Panc1 (cell line): ENCODE measurements at regions not wholly inside any gene's neighbourhood (a gene's known extent, or its start where the extent isn't known, plus 50 kb on each side); places are given as distances from the start of the nearest gene placed in this dataset.

Source experiments
- ATAC-seq: fragments of 200-7000 bp; cut with Tn5 transposase; 2 replicates; pipeline ENCODE4 v1.9.1; 2020; ENCODE audit warnings: mild to moderate bottlenecking, moderate library complexity
- BruUV-seq: library from RNA; stranded (reverse); fragments of 400-500 nt; replicated peaks from 2 replicates; lab custom pipeline; 2021; lab: Mats Ljungman, UMichigan
- CTCF ChIA-PET: fragments of 300-600 bp; sonication (Branson Sonifier 250); formaldehyde crosslinking; loops from one replicate; lab custom pipeline; 2022; ENCODE audit warnings: antibody characterized with exemption; lab: Charles Lee
- POLR2A ChIA-PET: fragments of 300-600 bp; sonication (Branson Sonifier 250); formaldehyde crosslinking; loops from one replicate; lab custom pipeline; 2022; ENCODE audit warnings: antibody characterized with exemption; lab: Charles Lee
- DNase-seq: peaks from one replicate; pipeline ENCODE4 v3.0.0-alpha.2; 2010; ENCODE audit warnings: low read depth, low spot score
- H3K27ac ChIP-seq: 2 replicates; pipeline ENCODE4 v1.5.1; 2011; ENCODE audit warnings: mild to moderate bottlenecking, low read length, inconsistent platforms
- H3K27me3 ChIP-seq: fragments of 200-500 bp; sonication (Bioruptor generic); 2 replicates; pipeline ENCODE4 v1.6.0; 2014; ENCODE audit warnings: low read length, inconsistent platforms; ENCODE audit not compliant: control insufficient read depth, insufficient read depth
- H3K36me3 ChIP-seq: fragments of 200-500 bp; sonication (Bioruptor generic); 2 replicates; pipeline ENCODE4 v1.5.1; 2014; ENCODE audit warnings: inconsistent platforms, mild to moderate bottlenecking, low read length, moderate library complexity; ENCODE audit not compliant: control insufficient read depth, insufficient read depth
- H3K4me1 ChIP-seq: 2 replicates; pipeline ENCODE4 v1.5.1; 2011; ENCODE audit warnings: inconsistent platforms, mild to moderate bottlenecking, low read length, moderate library complexity; ENCODE audit not compliant: control insufficient read depth, insufficient read depth
- H3K4me3 ChIP-seq, 2 experiments: 2 replicates each; pipeline ENCODE4 v1.5.1; 2011 to 2012; ENCODE audit warnings: low read depth in 2 of 2, low read length in 2 of 2, mild to moderate bottlenecking in 2 of 2, inconsistent platforms in 1 of 2, moderate library complexity in 1 of 2
- H3K9me3 ChIP-seq: fragments of 200-500 bp; sonication (Bioruptor generic); 2 replicates; pipeline ENCODE4 v1.5.1; 2014; ENCODE audit warnings: low read depth, mild to moderate bottlenecking, inconsistent platforms, low read length, moderate library complexity; ENCODE audit not compliant: control insufficient read depth, insufficient read depth
- CTCF ChIP-seq: fragments of 450-650 bp; IDR thresholded peaks from 2 replicates; pipeline ENCODE4 v1.5.1; 2017; ENCODE audit warnings: mild to moderate bottlenecking
- POLR2AphosphoS5 ChIP-seq: IDR thresholded peaks from 2 replicates; pipeline ENCODE4 v1.6.1; 2012; ENCODE audit warnings: mild to moderate bottlenecking, low read depth, low read length, moderate library complexity
- REST ChIP-seq, 2 experiments: IDR thresholded peaks; 2 replicates each; pipeline ENCODE4 v1.6.1; 2011 to 2012; ENCODE audit warnings: low read depth in 2 of 2, control low read depth in 1 of 2, low read length in 1 of 2, mild to moderate bottlenecking in 1 of 2, moderate library complexity in 1 of 2; ENCODE audit not compliant: insufficient read depth in 1 of 2
- SIN3A ChIP-seq: IDR thresholded peaks from 2 replicates; pipeline ENCODE4 v1.6.1; 2012; ENCODE audit warnings: low read depth, mild to moderate bottlenecking, low read length, moderate library complexity, borderline replicate concordance; ENCODE audit not compliant: insufficient read depth
- TCF7L2 ChIP-seq: IDR thresholded peaks from 2 replicates; pipeline ENCODE4 v1.6.1; 2011; ENCODE audit warnings: mild to moderate bottlenecking, low read depth, low read length, inconsistent platforms
- in situ Hi-C: cut with HindIII; loops from 2 replicates; pipeline ENCODE4 v1.10.0; 2016; ENCODE audit warnings: low sequenced_read_pairs, low pct_unique_long_range_greater_than_20kb
- intact Hi-C: fragments of 100-400 bp; cut with micrococcal nuclease; formaldehyde crosslinking; loops from one replicate; pipeline ENCODE4 v1.10.0; 2022; ENCODE audit not compliant: unreplicated experiment

GRCh38 chr13:81319351-81319750, 978.4 kb upstream of the SPRY2 start:
- POLR2A ChIA-PET = no interaction called here
- H3K36me3 ChIP-seq = no peaks in the 10 kb centered on the region
- CTCF ChIA-PET = no interaction called here
- H3K9me3 ChIP-seq = no peaks in the 10 kb centered on the region
- TF ChIP-seq CTCF = no peak
- no peak for TF ChIP-seq SIN3A
- TF ChIP-seq TCF7L2 = no peak
- TF ChIP-seq POLR2AphosphoS5 = no peak
- TF ChIP-seq REST (IDR thresholded peaks at IDR 0.05; ENCODE audit: insufficient read depth in 1 of 2, low read depth in 2 of 2, low read length in 1 of 2) = no peak
- no TSS peak for BruUV-seq
- ATAC-seq = no peak
- in situ Hi-C loops (no loop called here), intact Hi-C loops (no loop called here)
- no peak for DNase-seq
- no peaks in the 10 kb centered on the region for H3K27me3 ChIP-seq
- no peak overlapping the region for H3K27ac ChIP-seq
- no peak overlapping the region for H3K4me3 ChIP-seq
- no peaks in the 10 kb centered on the region for H3K4me1 ChIP-seq

GRCh38 chr13:81318231-81319019, 977.5 kb upstream of the SPRY2 start:
- no peaks in the 10 kb centered on the region for H3K27me3 ChIP-seq
- H3K27ac ChIP-seq = no peak overlapping the region
- in situ Hi-C loops = no loop called here
- DNase-seq = no peak
- ChIA-PET POLR2A (no interaction called here), CTCF (no interaction called here)
- no peaks in the 10 kb centered on the region for H3K9me3 ChIP-seq
- no peak for ATAC-seq
- TF ChIP-seq SIN3A = no peak
- TF ChIP-seq POLR2AphosphoS5 = no peak
- TF ChIP-seq CTCF = no peak
- no peak for TF ChIP-seq REST (IDR thresholded peaks at IDR 0.05; ENCODE audit: insufficient read depth in 1 of 2, low read depth in 2 of 2, low read length in 1 of 2)
- TF ChIP-seq TCF7L2 = no peak
- BruUV-seq = no TSS peak
- intact Hi-C loops = no loop called here
- no peaks in the 10 kb centered on the region for H3K4me1 ChIP-seq
- H3K36me3 ChIP-seq = no peaks in the 10 kb centered on the region
- H3K4me3 ChIP-seq = no peak overlapping the region
